Adrenal gland (tissue), 9 donors: ENCODE measurements at regions not wholly inside any gene's neighbourhood (a gene's known extent, or its start where the extent isn't known, plus 50 kb on each side); places are given as distances from the start of the nearest gene placed in this dataset.

Source experiments
- DNase-seq, 7 donors: peaks; one replicate each; pipeline ENCODE4 v3.0.0-alpha.2; 2019 to 2020
- H3K27ac ChIP-seq, 5 donors: fragments of 200-600 bp; sonication (generic) in 4 of 5; 1 replicate in 3 of 5; 2 replicates in 2 of 5; pipeline versions ENCODE4 v1.5.1 to v1.8.0; 2016 to 2020; ENCODE audit warnings: mild to moderate bottlenecking in 1 of 5
- H3K27me3 ChIP-seq: fragments of 200-600 bp; 2 replicates; pipeline ENCODE4 v1.8.0; 2021
- H3K36me3 ChIP-seq, 2 donors: fragments of 200-600 bp; replicated peaks in 1 of 2; 1 replicate in 1 of 2; 2 replicates in 1 of 2; pipeline versions ENCODE4 v1.5.1 to v1.8.0; 2018 to 2022
- H3K4me1 ChIP-seq, 2 donors: fragments of 200-600 bp; replicated peaks in 1 of 2; 1 replicate in 1 of 2; 2 replicates in 1 of 2; pipeline versions ENCODE4 v1.5.1 to v1.8.0; 2018 to 2021
- H3K4me3 ChIP-seq, 4 donors: fragments of 200-600 bp; sonication (generic) in 3 of 4; one replicate each; pipeline ENCODE4 v1.5.1; 2016 to 2018
- H3K9me3 ChIP-seq, 3 donors: fragments of 200-600 bp; sonication (generic) in 1 of 3; replicated peaks in 1 of 3; 1 replicate in 2 of 3; 2 replicates in 1 of 3; pipeline versions ENCODE4 v1.5.1 to v1.8.0; 2016 to 2021
- CTCF ChIP-seq, 6 experiments: fragments of 450-650 bp in 4 of 6; fragments of 200-600 bp in 2 of 6; sonication (generic) in 1 of 6; IDR thresholded peaks; 1 replicate in 5 of 6; 2 replicates in 1 of 6; pipeline versions ENCODE4 v1.5.1 to v1.8.0; 2016 to 2021; ENCODE audit warnings: antibody characterized with exemption in 6 of 6, mild to moderate bottlenecking in 2 of 6, moderate library complexity in 1 of 6
- POLR2A ChIP-seq, 2 donors: fragments of 450-650 bp; IDR thresholded peaks; one replicate each; pipeline ENCODE4 v1.6.1; 2017; ENCODE audit warnings: antibody characterized with exemption in 2 of 2, mild to moderate bottlenecking in 2 of 2, moderate library complexity in 1 of 2
- WGBS, 4 donors: extraction: QIAGEN DNeasy Blood & Tissue Kit in 2 of 4; methylation state at CpG; one replicate each; pipeline versions ENCODE4 v1.1.5 to v1.1.7; 2013 to 2017; 5-methylcytosine and 5-hydroxymethylcytosine counted together
- intact Hi-C, 2 donors: fragments of 100-400 bp; cut with DNase I; formaldehyde crosslinking; loops; one replicate each; pipeline versions ENCODE4 v1.14.1 to v1.15.0; 2022 to 2023
- donor health status: healthy with polysubstance abuse.
- donor health status: Bipolar disorder and iron deficiency.
- donor health status: DM: yes; HTN: yes; CAD: no.
- donor health status: DM: no; HTN: no; CAD: no.
- donor health status: DM: no; HTN: no; CAD: no.

DNA sequence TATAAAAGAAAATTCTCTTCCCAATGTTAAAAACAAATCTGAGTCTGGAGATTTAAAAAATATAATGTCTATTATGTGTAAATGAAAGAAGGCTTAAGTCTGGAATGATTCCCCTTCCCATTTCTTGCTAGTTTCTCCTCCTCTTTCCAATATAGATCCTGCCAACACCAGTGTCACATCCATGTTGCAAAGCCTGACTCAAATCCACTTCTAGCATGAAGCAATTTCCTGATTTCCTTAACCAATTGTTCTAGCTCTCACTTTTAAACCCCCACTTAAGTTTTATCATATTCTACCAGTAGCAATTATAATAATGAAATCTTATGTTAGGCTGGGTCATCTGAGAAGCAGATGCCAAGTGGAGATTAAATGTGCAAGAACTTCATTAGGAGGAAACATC is 100.1 kb upstream of the SEC61G start:
- no peak for DNase-seq
- Histone ChIP-seq H3K27me3 (no peaks in the 10 kb centered on the region), H3K4me1 (no peaks in the 10 kb centered on the region), H3K9me3 (no peaks in the 10 kb centered on the region), H3K27ac (no peak overlapping the region), H3K4me3 (no peak overlapping the region), H3K36me3 (no peaks in the 10 kb centered on the region)
- TF ChIP-seq POLR2A (IDR thresholded peaks at IDR 0.05), result no peak
- TF ChIP-seq CTCF (IDR thresholded peaks at IDR 0.05), result no peak
- intact Hi-C loops, result no loop called here

GRCh38 chr7:54859545-54859944 is 100.5 kb upstream of the SEC61G start:
- DNase-seq, result no peak
- Histone ChIP-seq H3K27ac (no peak overlapping the region), H3K4me1 (no peaks in the 10 kb centered on the region), H3K4me3 (no peak overlapping the region), H3K27me3 (no peaks in the 10 kb centered on the region), H3K36me3 (no peaks in the 10 kb centered on the region), H3K9me3 (no peaks in the 10 kb centered on the region)
- no peak for TF ChIP-seq CTCF (IDR thresholded peaks at IDR 0.05)
- 65 to 94% (median 79%) methylated on average over 2 to 4 of the region's 4 CpGs for WGBS, 4 donors
- intact Hi-C loops, result no loop called here

DNA sequence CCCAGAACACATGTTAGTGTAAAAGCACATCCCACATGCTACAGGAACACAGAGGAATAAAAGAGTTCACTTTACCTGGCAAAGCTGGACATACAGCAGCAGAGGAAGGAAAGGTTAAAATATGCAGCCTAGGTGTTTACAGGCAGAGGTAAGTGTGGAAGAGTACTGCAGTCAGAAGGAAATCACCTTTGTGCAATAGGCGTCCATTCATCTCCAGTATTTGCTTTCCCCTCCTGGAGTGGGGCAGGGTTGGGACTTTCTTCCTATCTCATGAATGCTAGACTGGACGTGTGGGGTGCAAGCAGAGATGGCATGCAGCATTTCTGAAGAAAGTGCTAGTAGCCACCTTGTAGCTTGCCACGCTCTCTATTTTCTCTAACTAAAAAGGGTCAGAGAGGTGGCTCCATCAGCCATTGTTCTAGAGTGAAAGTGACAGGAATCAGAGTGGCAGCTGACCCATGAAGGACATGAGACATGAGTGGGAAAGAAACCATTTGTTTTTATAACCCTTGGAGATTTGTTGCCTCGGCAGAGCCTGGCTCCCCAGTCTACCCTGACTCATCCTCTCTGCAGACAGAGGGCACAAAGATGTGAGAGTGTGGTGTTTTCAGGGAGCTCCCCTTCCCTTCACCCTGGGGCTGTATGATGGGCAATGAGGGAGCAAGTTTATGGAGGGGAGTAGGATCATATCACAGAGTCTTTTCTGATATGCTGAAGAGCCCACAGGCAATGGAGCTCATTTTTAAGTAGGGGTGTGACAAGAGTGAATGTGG is 101.2 kb upstream of the SEC61G start:
- H3K27me3 ChIP-seq, result no peaks in the 10 kb centered on the region

DNA sequence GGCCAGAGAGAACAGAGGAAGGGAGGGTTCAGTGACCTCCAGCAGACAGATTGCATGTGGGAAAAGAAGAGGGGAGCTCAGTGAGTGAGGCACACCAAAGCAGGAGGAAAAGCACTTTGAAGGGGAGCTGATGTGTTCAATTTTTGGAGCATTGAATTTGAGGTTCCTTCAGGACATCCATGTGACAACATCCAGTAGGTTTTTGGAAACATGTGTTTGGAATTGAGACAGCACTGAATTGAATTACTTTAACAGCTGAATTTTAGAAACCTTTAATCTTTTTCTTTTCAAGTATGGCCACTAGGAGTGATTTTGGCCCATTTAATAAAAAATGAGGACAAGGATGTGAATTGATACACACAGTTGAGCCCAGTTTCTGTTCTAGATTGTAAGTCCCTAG is 101.8 kb upstream of the SEC61G start:
- no peak overlapping the region for H3K4me3 ChIP-seq
- intact Hi-C loops, result no loop called here
- no peak overlapping the region for H3K27ac ChIP-seq
- H3K4me1 ChIP-seq, result no peaks in the 10 kb centered on the region
- H3K9me3 ChIP-seq, result no peaks in the 10 kb centered on the region
- H3K27me3 ChIP-seq, result no peaks in the 10 kb centered on the region
- DNase-seq, result no peak
- TF ChIP-seq POLR2A (IDR thresholded peaks at IDR 0.05), result no peak
- TF ChIP-seq CTCF (IDR thresholded peaks at IDR 0.05), result no peak
- no peaks in the 10 kb centered on the region for H3K36me3 ChIP-seq

More for the DNA sequence above, 101.2 kb upstream of the SEC61G start:
- intact Hi-C loops, result no loop called here
- DNase-seq, result no peak
- TF ChIP-seq POLR2A (IDR thresholded peaks at IDR 0.05), result no peak
- TF ChIP-seq CTCF (IDR thresholded peaks at IDR 0.05), result no peak
- no peaks in the 10 kb centered on the region for H3K36me3 ChIP-seq
- WGBS, 4 donors, result 70 to 87% (median 71%) methylated on average over 4 of the region's 4 CpGs
- no peak overlapping the region for H3K27ac ChIP-seq
- no peaks in the 10 kb centered on the region for H3K4me1 ChIP-seq
- no peaks in the 10 kb centered on the region for H3K9me3 ChIP-seq
- H3K4me3 ChIP-seq, result no peak overlapping the region
